GM12865 (cell line): ENCODE measurements at regions not wholly inside any gene's neighbourhood (a gene's known extent, or its start where the extent isn't known, plus 50 kb on each side); places are given as distances from the start of the nearest gene placed in this dataset.

Experiments
- DNase-seq: peaks from one replicate; pipeline ENCODE4 v3.0.0; 2010; ENCODE audit warnings: low read depth
- H3K4me3 ChIP-seq: 2 replicates; pipeline ENCODE4 v1.5.1; 2011; ENCODE audit warnings: mild to moderate bottlenecking, low read depth, low read length, control low read depth
- CTCF ChIP-seq: IDR thresholded peaks from 2 replicates; pipeline ENCODE4 v1.5.1; 2011; ENCODE audit warnings: low read length, control low read depth, low read depth, inconsistent platforms; ENCODE audit not compliant: insufficient read depth; ENCODE audit errors: missing control alignments

GRCh38 chr17:63181856-63182255 is 215.8 kb downstream of the TANC2 start:
- H3K4me3 ChIP-seq, result no peak overlapping the region
- TF ChIP-seq CTCF, result no peak
- no peak for DNase-seq

- DNase-seq, result no peak
- TF ChIP-seq CTCF, result no peak
- H3K4me3 ChIP-seq, result no peak overlapping the region
These were observed 219.4 kb downstream of the TANC2 start for GRCh38 chr17:63185420-63185819.

- no peak for DNase-seq
- no peak overlapping the region for H3K4me3 ChIP-seq
- TF ChIP-seq CTCF, result no peak
These were observed 223.0 kb downstream of the TANC2 start for GRCh38 chr17:63189082-63189481.

- DNase-seq, result no peak
These were observed 223.9 kb downstream of the TANC2 start for GRCh38 chr17:63189930-63190329.

GRCh38 chr17:63190821-63191370 is 224.9 kb downstream of the TANC2 start:
- DNase-seq, result no peak
- H3K4me3 ChIP-seq, result no peak overlapping the region
- no peak for TF ChIP-seq CTCF

More at GRCh38 chr17:63189930-63190329, 223.9 kb downstream of the TANC2 start:
- no peak overlapping the region for H3K4me3 ChIP-seq
- TF ChIP-seq CTCF, result no peak

- peak; percentile 2 for DNase-seq
- TF ChIP-seq CTCF, result no peak
- H3K4me3 ChIP-seq, result no peak overlapping the region
These were observed 225.6 kb downstream of the TANC2 start for GRCh38 chr17:63191610-63192009.

- H3K4me3 ChIP-seq, result no peak overlapping the region
- no peak for DNase-seq
- TF ChIP-seq CTCF, result no peak
These were observed 227.8 kb downstream of the TANC2 start for GRCh38 chr17:63193827-63194226.
